Kidney (tissue), 13 donors: ENCODE measurements at regions not wholly inside any gene's neighbourhood (a gene's known extent, or its start where the extent isn't known, plus 50 kb on each side); places are given as distances from the start of the nearest gene placed in this dataset.

Experiments used
- DNase-seq, 5 donors: peaks; one replicate each; pipeline ENCODE4 v3.0.0-alpha.2; 2013 to 2020
- FAIRE-seq: peaks from 2 replicates; lab custom pipeline; 2012; peaks lifted over from hg19 to GRCh38; lab: Jason Lieb, UNC
- H3K27ac ChIP-seq, 2 donors: one replicate each; pipeline ENCODE4 v1.7.0; 2013; ENCODE audit warnings: low read depth in 2 of 2, low read length in 2 of 2, inconsistent platforms in 1 of 2
- H3K27me3 ChIP-seq: one replicate; pipeline ENCODE4 v1.7.1; 2013; ENCODE audit warnings: low read length, inconsistent platforms; ENCODE audit not compliant: control insufficient read depth, insufficient read depth
- H3K36me3 ChIP-seq, 3 donors: one replicate each; pipeline versions ENCODE4 v1.7.0 to v1.7.1; 2013; ENCODE audit warnings: low read length in 3 of 3, control low read depth in 1 of 3, inconsistent platforms in 1 of 3; ENCODE audit not compliant: insufficient read depth in 3 of 3, control insufficient read depth in 2 of 3
- H3K4me1 ChIP-seq, 3 donors: one replicate each; pipeline versions ENCODE4 v1.7.0 to v1.7.1; 2013; ENCODE audit warnings: low read length in 3 of 3, inconsistent platforms in 1 of 3, low read depth in 1 of 3; ENCODE audit not compliant: control insufficient read depth in 2 of 3, insufficient read depth in 2 of 3
- H3K4me3 ChIP-seq, 3 donors: one replicate each; pipeline versions ENCODE4 v1.7.0 to v1.8.1; 2013; ENCODE audit warnings: low read length in 3 of 3, control low read depth in 1 of 3, inconsistent platforms in 1 of 3
- H3K9ac ChIP-seq, 3 donors: one replicate each; pipeline versions ENCODE4 v1.7.0 to v1.7.1; 2013; ENCODE audit warnings: low read length in 3 of 3, control low read depth in 1 of 3, inconsistent platforms in 1 of 3
- H3K9me3 ChIP-seq, 3 donors: one replicate each; pipeline versions ENCODE4 v1.7.0 to v1.7.1; 2013; ENCODE audit warnings: low read length in 3 of 3, control low read depth in 1 of 3, inconsistent platforms in 1 of 3; ENCODE audit not compliant: control insufficient read depth in 2 of 3, insufficient read depth in 1 of 3
- intact Hi-C: fragments of 100-400 bp; cut with DNase I; formaldehyde crosslinking; loops from one replicate; pipeline ENCODE4 v1.11.1; 2022
- TF ChIP-seq, protein P1 (sequence below): IDR thresholded peaks from 3 replicates; pipeline ENCODE4 v1.5.1; 2012; ENCODE audit warnings: mild to moderate bottlenecking, moderate library complexity, borderline replicate concordance; ENCODE audit not compliant: insufficient read depth; ENCODE audit errors: extremely low read depth
- donor health status: control.
- donor health status: control.
- donor health status: control.
- donor health status: control.
- donor health status: control.
- donor health status: DM: yes; HTN: yes; CAD: no.
- donor health status: Normal renal cell carcinoma (clear cell type).

DNA sequence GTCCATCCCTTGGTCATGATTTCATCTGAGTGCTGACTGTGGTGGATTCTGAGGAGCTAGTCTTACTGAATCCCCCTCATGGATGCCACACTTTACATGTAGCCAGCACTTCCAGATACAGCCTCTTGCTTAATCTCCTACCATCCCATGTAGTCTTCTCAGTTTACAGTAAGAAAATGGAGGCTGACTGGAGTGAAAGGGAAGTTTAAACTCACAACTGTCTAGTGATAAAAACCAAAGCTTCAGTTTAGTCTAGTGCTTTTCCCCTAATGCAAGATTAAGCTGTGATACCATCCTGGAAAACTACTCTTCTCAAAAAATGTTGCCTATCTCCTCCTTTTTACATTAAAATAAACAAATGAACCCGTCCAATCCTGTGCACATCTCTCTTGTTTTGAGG is 146.8 kb upstream of the HES1 start:
- no peak for DNase-seq
- Histone ChIP-seq H3K4me1 (no peaks in the 10 kb centered on the region), H3K4me3 (no peak overlapping the region), H3K36me3 (no peaks in the 10 kb centered on the region), H3K27me3 (no peaks in the 10 kb centered on the region), H3K9me3 (no peaks in the 10 kb centered on the region), H3K27ac (no peak overlapping the region), H3K9ac (no peak overlapping the region)
- TF ChIP-seq, protein P1, sequence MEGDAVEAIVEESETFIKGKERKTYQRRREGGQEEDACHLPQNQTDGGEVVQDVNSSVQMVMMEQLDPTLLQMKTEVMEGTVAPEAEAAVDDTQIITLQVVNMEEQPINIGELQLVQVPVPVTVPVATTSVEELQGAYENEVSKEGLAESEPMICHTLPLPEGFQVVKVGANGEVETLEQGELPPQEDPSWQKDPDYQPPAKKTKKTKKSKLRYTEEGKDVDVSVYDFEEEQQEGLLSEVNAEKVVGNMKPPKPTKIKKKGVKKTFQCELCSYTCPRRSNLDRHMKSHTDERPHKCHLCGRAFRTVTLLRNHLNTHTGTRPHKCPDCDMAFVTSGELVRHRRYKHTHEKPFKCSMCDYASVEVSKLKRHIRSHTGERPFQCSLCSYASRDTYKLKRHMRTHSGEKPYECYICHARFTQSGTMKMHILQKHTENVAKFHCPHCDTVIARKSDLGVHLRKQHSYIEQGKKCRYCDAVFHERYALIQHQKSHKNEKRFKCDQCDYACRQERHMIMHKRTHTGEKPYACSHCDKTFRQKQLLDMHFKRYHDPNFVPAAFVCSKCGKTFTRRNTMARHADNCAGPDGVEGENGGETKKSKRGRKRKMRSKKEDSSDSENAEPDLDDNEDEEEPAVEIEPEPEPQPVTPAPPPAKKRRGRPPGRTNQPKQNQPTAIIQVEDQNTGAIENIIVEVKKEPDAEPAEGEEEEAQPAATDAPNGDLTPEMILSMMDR, result no peak
- FAIRE-seq, result no peak
- intact Hi-C loops, result no loop called here

DNA sequence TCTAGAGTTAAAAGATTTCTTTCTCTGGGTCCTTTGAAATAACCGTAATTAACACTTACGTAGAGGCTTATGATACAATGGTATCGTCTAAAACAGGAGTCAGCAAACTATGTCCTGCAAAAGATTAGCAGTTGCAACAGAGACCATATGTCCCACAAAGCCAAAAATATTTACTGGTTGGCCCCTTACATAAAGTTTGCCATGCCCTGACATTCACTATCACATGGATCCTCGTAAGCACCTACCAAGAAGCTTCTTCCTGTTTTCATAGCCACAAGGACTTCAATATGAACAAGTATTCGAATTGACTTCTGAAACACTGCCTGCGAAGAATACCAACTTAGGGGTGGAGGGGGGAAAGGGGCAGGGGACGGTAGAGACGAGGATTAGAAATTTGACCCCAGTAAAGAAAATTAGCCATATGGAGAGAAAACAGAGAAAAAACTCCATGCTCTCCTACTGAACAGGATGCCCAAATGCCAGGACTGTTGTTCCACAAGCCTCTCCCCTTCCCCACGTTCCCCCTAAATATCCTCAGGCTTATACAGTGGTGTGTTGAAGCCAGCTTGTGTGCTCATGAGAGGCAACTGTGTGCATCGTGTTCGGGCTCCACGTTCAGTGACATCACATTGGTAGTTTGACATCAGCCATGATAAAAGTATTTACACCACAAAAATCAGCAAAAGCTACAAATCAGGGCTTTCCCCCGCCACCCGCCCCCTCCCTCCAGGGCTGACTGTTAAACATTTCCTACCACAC is 144.1 kb upstream of the HES1 start:
- FAIRE-seq (no peak), DNase-seq (no peak)
- Histone ChIP-seq H3K4me3 (no peak overlapping the region), H3K9me3 (no peaks in the 10 kb centered on the region), H3K9ac (no peak overlapping the region), H3K4me1 (no peaks in the 10 kb centered on the region), H3K27ac (no peak overlapping the region), H3K27me3 (no peaks in the 10 kb centered on the region), H3K36me3 (no peaks in the 10 kb centered on the region)
- intact Hi-C loops, result no loop called here
- TF ChIP-seq, protein P1, result no peak

DNA sequence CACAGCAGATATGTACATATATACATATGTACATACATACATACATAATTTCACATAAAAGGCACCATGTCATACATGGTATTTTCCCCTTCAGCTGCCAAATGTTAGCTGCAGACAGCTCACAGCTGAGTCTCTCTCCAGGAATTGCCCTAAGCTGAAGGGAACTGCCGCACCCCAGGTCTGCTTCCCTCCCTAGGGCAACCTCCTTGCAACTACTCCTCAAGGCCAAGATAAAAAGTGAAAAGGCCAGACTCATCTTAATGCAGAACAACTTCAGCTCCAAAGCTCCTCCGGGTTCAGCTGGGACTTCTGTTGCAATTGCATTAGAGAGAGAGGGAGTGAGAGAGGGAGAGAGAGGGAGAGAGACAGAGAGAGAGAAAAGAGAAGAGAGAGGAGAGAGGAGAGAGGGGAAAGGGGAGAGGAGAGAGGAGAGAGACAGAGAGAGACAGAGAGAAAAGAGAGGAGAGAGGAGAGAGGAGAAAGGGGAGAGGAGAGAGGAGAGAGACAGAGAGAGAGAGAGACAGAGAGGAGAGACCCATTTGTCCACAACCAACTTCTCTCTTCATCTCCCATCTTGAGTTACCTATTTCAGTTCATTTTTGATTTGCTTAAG is 143.4 kb upstream of the HES1 start:
- Histone ChIP-seq H3K27ac (no peak overlapping the region), H3K4me3 (no peak overlapping the region), H3K27me3 (no peaks in the 10 kb centered on the region), H3K36me3 (no peaks in the 10 kb centered on the region), H3K9me3 (no peaks in the 10 kb centered on the region), H3K4me1 (no peaks in the 10 kb centered on the region), H3K9ac (no peak overlapping the region)
- FAIRE-seq (no peak), DNase-seq (no peak)
- TF ChIP-seq, protein P1, result no peak
- intact Hi-C loops, result no loop called here
